ENCODE measurements at regions not wholly inside any gene's neighbourhood (a gene's known extent, or its start where the extent isn't known, plus 50 kb on each side); places are given as distances from the start of the nearest gene placed in this dataset.

GRCh38 chr4:23333556-23333945 is 556.3 kb downstream of the PPARGC1A start:
- no peak for TF ChIP-seq POLR2A (IDR thresholded peaks at IDR 0.05; ENCODE audit: low read depth, low read length)
- no peak for TF ChIP-seq TAF1 (IDR thresholded peaks at IDR 0.05; ENCODE audit: low read depth, low read length)
- no peak for TF ChIP-seq POLR2AphosphoS5 (IDR thresholded peaks at IDR 0.05; ENCODE audit: low read depth, low read length)
- no peak for TF ChIP-seq POU2F2 (IDR thresholded peaks at IDR 0.05; ENCODE audit: low read depth, low read length)

Measured in GM12891 (cell line).